ENCODE measurements at regions not wholly inside any gene's neighbourhood (a gene's known extent, or its start where the extent isn't known, plus 50 kb on each side); places are given as distances from the start of the nearest gene placed in this dataset.

GRCh38 chr9:86676396-86676795, 270.9 kb downstream of the GAS1 start:
- no peak for TF ChIP-seq CTCF (IDR thresholded peaks at IDR 0.05; ENCODE audit: low read depth, low read length)

GRCh38 chr9:86675805-86676204, 271.5 kb downstream of the GAS1 start:
- no peak for DNase-seq
- no peaks in the 10 kb centered on the region for H3K36me3 ChIP-seq

More at GRCh38 chr9:86676396-86676795, 270.9 kb downstream of the GAS1 start:
- H3K36me3 ChIP-seq = no peaks in the 10 kb centered on the region
- DNase-seq = no peak
- no peaks in the 10 kb centered on the region for H3K9me3 ChIP-seq
- H3K4me3 ChIP-seq (ENCODE audit: low read depth, low read length) = no peak overlapping the region
- H3K27me3 ChIP-seq = no peaks in the 10 kb centered on the region
- no peaks in the 10 kb centered on the region for H3K4me1 ChIP-seq

GRCh38 chr9:86674487-86674886, 272.8 kb downstream of the GAS1 start:
- no peak for TF ChIP-seq CTCF (IDR thresholded peaks at IDR 0.05; ENCODE audit: low read depth, low read length)
- Histone ChIP-seq H3K4me1 (no peaks in the 10 kb centered on the region), H3K9me3 (no peaks in the 10 kb centered on the region), H3K4me3 (ENCODE audit: low read depth, low read length) (no peak overlapping the region), H3K27me3 (no peaks in the 10 kb centered on the region), H3K36me3 (no peaks in the 10 kb centered on the region)
- no peak for DNase-seq

More at GRCh38 chr9:86675805-86676204, 271.5 kb downstream of the GAS1 start:
- no peak for TF ChIP-seq CTCF (IDR thresholded peaks at IDR 0.05; ENCODE audit: low read depth, low read length)
- no peaks in the 10 kb centered on the region for H3K4me1 ChIP-seq
- H3K4me3 ChIP-seq (ENCODE audit: low read depth, low read length) = no peak overlapping the region
- no peaks in the 10 kb centered on the region for H3K27me3 ChIP-seq
- no peaks in the 10 kb centered on the region for H3K9me3 ChIP-seq

GRCh38 chr9:86672966-86673365, 274.3 kb downstream of the GAS1 start:
- Histone ChIP-seq H3K27me3 (no peaks in the 10 kb centered on the region), H3K4me3 (ENCODE audit: low read depth, low read length) (no peak overlapping the region), H3K4me1 (no peaks in the 10 kb centered on the region), H3K9me3 (no peaks in the 10 kb centered on the region), H3K36me3 (no peaks in the 10 kb centered on the region)
- TF ChIP-seq CTCF (IDR thresholded peaks at IDR 0.05; ENCODE audit: low read depth, low read length) = no peak
- no peak for DNase-seq

GRCh38 chr9:86672301-86672700, 275.0 kb downstream of the GAS1 start:
- H3K4me1 ChIP-seq = no peaks in the 10 kb centered on the region
- no peak for DNase-seq

GRCh38 chr9:86671018-86671417, 276.3 kb downstream of the GAS1 start:
- Histone ChIP-seq H3K27me3 (no peaks in the 10 kb centered on the region), H3K4me3 (ENCODE audit: low read depth, low read length) (no peak overlapping the region), H3K4me1 (no peaks in the 10 kb centered on the region), H3K9me3 (no peaks in the 10 kb centered on the region), H3K36me3 (no peaks in the 10 kb centered on the region)
- no peak for DNase-seq
- no peak for TF ChIP-seq CTCF (IDR thresholded peaks at IDR 0.05; ENCODE audit: low read depth, low read length)

More at GRCh38 chr9:86672301-86672700, 275.0 kb downstream of the GAS1 start:
- H3K9me3 ChIP-seq = no peaks in the 10 kb centered on the region
- no peaks in the 10 kb centered on the region for H3K27me3 ChIP-seq
- no peak overlapping the region for H3K4me3 ChIP-seq (ENCODE audit: low read depth, low read length)
- TF ChIP-seq CTCF (IDR thresholded peaks at IDR 0.05; ENCODE audit: low read depth, low read length) = no peak
- H3K36me3 ChIP-seq = no peaks in the 10 kb centered on the region
